ENCODE measurements at regions not wholly inside any gene's neighbourhood (a gene's known extent, or its start where the extent isn't known, plus 50 kb on each side); places are given as distances from the start of the nearest gene placed in this dataset.

GRCh38 chr6:9112544-9112943 is 677.2 kb upstream of the SLC35B3 start:
- no peak for DNase-seq (ENCODE audit: low read depth in 2 of 2)

GRCh38 chr6:9103876-9104521 is 668.7 kb upstream of the SLC35B3 start:
- DNase-seq (ENCODE audit: low read depth in 2 of 2), result no peak

GRCh38 chr6:9101920-9102319 is 666.6 kb upstream of the SLC35B3 start:
- no peak for DNase-seq (ENCODE audit: low read depth in 2 of 2)

GRCh38 chr6:9100869-9101580 is 665.7 kb upstream of the SLC35B3 start:
- no peak for DNase-seq (ENCODE audit: low read depth in 2 of 2)

- DNase-seq (ENCODE audit: low read depth in 2 of 2), result no peak
These were observed 660.4 kb upstream of the SLC35B3 start for GRCh38 chr6:9095729-9096128.

- DNase-seq (ENCODE audit: low read depth in 2 of 2), result no peak
These were observed 659.8 kb upstream of the SLC35B3 start for GRCh38 chr6:9095137-9095536.

- no peak for DNase-seq (ENCODE audit: low read depth in 2 of 2)
These were observed 654.4 kb upstream of the SLC35B3 start for GRCh38 chr6:9089724-9090123.

- no peak for DNase-seq (ENCODE audit: low read depth in 2 of 2)
These were observed 652.1 kb upstream of the SLC35B3 start for GRCh38 chr6:9087470-9087869.

- no peak for DNase-seq (ENCODE audit: low read depth in 2 of 2)
These were observed 651.0 kb upstream of the SLC35B3 start for GRCh38 chr6:9086331-9086730.

GRCh38 chr6:9085709-9086070 is 650.3 kb upstream of the SLC35B3 start:
- DNase-seq (ENCODE audit: low read depth in 2 of 2), result no peak

GRCh38 chr6:9085054-9085708 is 649.8 kb upstream of the SLC35B3 start:
- no peak for DNase-seq (ENCODE audit: low read depth in 2 of 2)

- DNase-seq (ENCODE audit: low read depth in 2 of 2), result no peak
These were observed 647.8 kb upstream of the SLC35B3 start for GRCh38 chr6:9083108-9083507.

- DNase-seq (ENCODE audit: low read depth in 2 of 2), result no peak
These were observed 631.4 kb upstream of the SLC35B3 start for GRCh38 chr6:9066726-9067125.

GRCh38 chr6:9064156-9064555 is 628.8 kb upstream of the SLC35B3 start:
- DNase-seq (ENCODE audit: low read depth in 2 of 2), result no peak

GRCh38 chr6:9062596-9062995 is 627.3 kb upstream of the SLC35B3 start:
- DNase-seq (ENCODE audit: low read depth in 2 of 2), result no peak

GRCh38 chr6:9057937-9058336 is 622.6 kb upstream of the SLC35B3 start:
- DNase-seq (ENCODE audit: low read depth in 2 of 2), result no peak

- no peak for DNase-seq (ENCODE audit: low read depth in 2 of 2)
These were observed 621.2 kb upstream of the SLC35B3 start for GRCh38 chr6:9056556-9056955.

- DNase-seq (ENCODE audit: low read depth in 2 of 2), result no peak
These were observed 609.1 kb upstream of the SLC35B3 start for GRCh38 chr6:9044426-9044825.

- no peak for DNase-seq (ENCODE audit: low read depth in 2 of 2)
These were observed 605.4 kb upstream of the SLC35B3 start for GRCh38 chr6:9040718-9041117.

GRCh38 chr6:9039258-9039657 is 603.9 kb upstream of the SLC35B3 start:
- no peak for DNase-seq (ENCODE audit: low read depth in 2 of 2)

- no peak for DNase-seq (ENCODE audit: low read depth in 2 of 2)
These were observed 592.7 kb upstream of the SLC35B3 start for GRCh38 chr6:9028086-9028485.

GRCh38 chr6:9025796-9026394 is 590.5 kb upstream of the SLC35B3 start:
- DNase-seq (ENCODE audit: low read depth in 2 of 2), result no peak

GRCh38 chr6:9025228-9025627 is 589.9 kb upstream of the SLC35B3 start:
- DNase-seq (ENCODE audit: low read depth in 2 of 2), result no peak
